GM12865 (cell line): ENCODE measurements at regions not wholly inside any gene's neighbourhood (a gene's known extent, or its start where the extent isn't known, plus 50 kb on each side); places are given as distances from the start of the nearest gene placed in this dataset.

Experiments
- DNase-seq: peaks from one replicate; pipeline ENCODE4 v3.0.0; 2010; ENCODE audit warnings: low read depth
- H3K4me3 ChIP-seq: 2 replicates; pipeline ENCODE4 v1.5.1; 2011; ENCODE audit warnings: mild to moderate bottlenecking, low read depth, low read length, control low read depth
- CTCF ChIP-seq: IDR thresholded peaks from 2 replicates; pipeline ENCODE4 v1.5.1; 2011; ENCODE audit warnings: low read length, control low read depth, low read depth, inconsistent platforms; ENCODE audit not compliant: insufficient read depth; ENCODE audit errors: missing control alignments

DNA sequence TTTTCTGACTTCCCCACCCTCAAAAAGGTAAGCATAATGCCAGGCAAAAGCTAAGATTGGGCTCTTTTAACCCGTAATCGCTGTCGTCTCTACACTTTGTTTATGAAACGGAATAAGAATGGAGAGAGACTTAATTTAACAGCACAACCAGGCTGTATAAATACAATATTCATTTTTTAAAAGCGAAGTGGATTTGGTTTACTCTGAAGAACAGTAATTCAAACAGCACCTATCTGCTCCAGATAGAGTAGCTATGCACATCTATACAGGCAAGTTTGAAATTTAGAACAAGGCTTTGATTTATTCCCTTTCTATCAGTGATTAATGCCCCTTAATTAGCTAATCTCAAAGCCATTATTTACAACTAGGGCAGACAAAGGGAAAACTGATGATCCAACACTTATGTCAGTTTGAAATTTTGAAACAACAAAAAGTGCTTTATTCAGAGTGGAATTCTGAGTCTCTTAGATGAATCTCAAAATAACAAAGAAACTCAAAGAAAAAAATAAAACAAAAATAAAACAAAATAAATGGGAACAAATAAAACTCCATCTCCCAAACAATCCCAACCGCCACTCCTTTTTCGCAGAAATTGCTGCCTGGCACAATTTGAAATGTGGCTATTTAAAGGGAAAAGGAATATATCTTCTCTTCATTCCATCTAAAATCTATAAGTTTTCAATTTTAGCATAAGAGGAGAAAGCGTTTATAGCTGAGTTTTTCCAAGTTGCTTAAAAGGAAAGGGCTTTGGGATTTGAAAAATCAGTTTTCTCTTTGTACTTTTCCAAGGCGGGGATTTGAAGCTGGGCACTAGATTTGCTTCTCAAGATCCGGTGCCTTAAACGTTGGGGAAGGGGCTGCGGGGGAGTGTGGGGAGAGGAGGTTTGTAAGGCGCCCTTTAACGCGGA, 298.6 kb downstream of the PARP8 start:
- DNase-seq, result no peak

DNA sequence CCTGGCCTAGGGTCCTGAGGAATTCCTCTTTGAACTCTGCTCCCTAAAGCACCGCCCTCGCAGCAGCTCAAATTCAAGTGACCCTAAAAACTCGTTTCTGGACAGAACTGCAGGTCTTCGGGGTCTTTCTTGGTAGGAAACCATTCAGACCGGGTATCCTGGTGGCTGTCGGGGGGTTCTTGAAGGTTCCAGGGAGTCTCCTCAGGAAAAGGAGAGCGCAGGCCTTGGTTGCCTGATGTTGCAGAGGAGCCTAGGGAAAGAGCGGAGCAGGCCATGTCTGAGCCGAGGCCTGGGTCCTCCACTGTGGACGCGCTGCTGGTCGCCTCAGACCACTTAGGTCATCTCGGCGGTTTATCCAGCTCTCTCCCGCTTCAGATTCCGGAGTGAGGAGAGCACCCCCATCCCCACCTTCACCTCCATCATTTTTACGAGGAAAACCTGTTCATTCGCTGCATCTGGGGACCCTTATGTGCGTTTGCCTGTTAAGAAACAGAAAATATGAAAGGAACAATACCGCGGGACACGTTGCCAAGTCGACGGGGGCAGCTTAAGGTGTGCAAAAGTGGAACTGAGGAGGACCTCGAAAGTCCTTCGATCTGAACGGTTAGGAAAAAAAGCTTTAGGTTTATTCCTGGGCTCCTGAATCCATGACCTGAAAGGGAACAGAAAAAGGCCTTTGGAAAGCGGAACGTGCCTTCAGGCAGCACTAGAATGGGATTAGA, 299.4 kb downstream of the PARP8 start:
- no peak overlapping the region for H3K4me3 ChIP-seq
- no peak for DNase-seq
- TF ChIP-seq CTCF, result no peak

More for the DNA sequence above, 298.6 kb downstream of the PARP8 start:
- no peak overlapping the region for H3K4me3 ChIP-seq
- TF ChIP-seq CTCF, result no peak

- TF ChIP-seq CTCF, result no peak
- no peak overlapping the region for H3K4me3 ChIP-seq
- DNase-seq, result no peak
These were observed 300.6 kb downstream of the PARP8 start for GRCh38 chr5:50967009-50967562.

DNA sequence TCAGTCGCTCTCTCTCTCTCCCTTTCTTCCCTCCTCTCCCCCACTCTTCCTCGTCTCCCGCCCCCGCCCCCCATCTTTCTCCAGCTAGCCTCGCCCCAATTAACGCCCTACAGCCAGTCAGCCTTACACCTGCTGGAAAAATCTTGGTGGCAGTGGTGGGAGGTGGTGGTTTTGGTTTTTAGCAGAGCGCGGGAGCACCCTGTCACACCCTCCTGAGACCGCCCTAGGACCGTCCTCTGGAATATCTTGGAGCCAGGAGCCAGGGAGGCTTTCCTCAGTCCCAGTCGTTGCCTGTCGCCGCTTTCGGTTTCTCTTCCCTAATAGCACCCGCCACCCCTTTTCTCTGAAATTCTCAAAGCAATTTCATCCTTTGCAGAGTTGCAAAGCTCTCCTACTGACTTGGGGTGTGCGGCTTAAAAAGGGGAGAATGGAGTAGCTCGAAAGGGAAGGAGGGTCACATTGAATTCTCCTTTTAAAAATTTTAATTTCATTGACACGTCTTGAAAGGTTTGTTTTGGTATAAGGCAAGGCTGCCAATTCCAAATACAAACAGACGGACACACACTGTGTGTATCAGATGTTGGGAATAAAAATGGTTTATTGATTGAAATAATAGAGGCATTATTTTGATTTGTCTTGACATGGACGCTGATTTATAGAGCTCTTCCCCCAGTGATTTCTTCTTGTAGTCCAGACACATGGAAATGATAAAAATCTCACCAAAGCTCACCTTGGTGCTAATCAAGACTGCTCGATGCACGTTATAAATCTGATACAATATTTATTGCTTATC, 301.3 kb downstream of the PARP8 start:
- DNase-seq, result no peak
- no peak for TF ChIP-seq CTCF
- H3K4me3 ChIP-seq, result peak overlapping the region; percentile 23

DNA sequence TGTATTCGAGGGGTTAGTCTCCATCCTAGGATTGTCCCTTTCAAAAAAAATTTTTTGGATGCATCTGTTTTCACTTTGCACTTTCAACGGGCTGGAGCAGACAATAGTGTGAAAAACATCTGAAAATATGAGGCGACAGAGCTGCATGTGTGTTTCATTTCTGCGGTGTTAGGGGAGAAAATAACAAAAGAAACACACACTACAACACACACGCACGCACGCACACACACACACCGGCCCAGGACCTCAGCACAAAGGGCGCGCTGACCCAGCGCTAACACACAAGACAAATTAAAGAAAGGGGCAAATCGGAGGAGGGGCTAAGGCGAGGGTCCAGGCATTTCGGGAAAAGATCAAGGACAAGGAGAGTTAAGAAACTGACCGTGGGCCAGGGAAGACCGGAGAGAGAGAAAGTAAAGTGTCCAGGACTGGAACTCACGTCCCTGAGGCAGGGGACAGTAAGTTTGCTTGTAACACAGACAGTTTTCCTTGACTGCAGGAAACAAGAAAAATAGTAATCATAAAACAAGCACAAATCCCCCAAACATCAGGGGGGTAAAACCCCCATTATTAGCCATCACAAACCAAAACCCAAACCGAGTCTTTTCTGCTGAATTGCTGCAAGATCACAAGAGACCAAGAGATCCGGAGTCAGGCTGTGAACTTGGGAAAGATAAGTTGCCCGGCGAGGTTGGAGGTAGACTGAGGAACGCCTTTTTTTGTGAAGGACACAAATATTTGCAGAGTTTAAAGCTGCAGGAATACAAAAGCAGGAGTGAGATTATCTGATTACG, 302.1 kb downstream of the PARP8 start:
- DNase-seq, result no peak
- no peak overlapping the region for H3K4me3 ChIP-seq
- no peak for TF ChIP-seq CTCF
